HepG2 (cell line): ENCODE measurements at regions not wholly inside any gene's neighbourhood (a gene's known extent, or its start where the extent isn't known, plus 50 kb on each side); places are given as distances from the start of the nearest gene placed in this dataset.

Experiments used
- ATAC-seq: fragments of 200-7000 bp; cut with Tn5 transposase; 3 replicates; pipeline ENCODE4 v1.9.1; 2020; ENCODE audit warnings: mild to moderate bottlenecking, moderate library complexity
- BruUV-seq: library from RNA; stranded (reverse); fragments of 400-500 nt; replicated peaks from 2 replicates; lab custom pipeline; 2021; lab: Mats Ljungman, UMichigan
- CTCF ChIA-PET: fragments of 300-600 bp; formaldehyde crosslinking; extraction: SDS; loops from one replicate; lab custom pipeline; 2021; ENCODE audit warnings: low total read pairs, inconsistent platforms, low intra/inter-chr PET ratio; lab: Yijun Ruan, JAX
- POLR2A ChIA-PET: fragments of 350-600 bp; sonication (Branson Sonifier 250); formaldehyde crosslinking; loops from one replicate; lab custom pipeline; 2020; ENCODE audit warnings: antibody characterized with exemption, inconsistent platforms; lab: Yijun Ruan, JAX
- DNase-seq: peaks from one replicate; pipeline ENCODE4 v3.0.0-alpha.2; 2015; ENCODE audit warnings: low spot score
- FAIRE-seq: peaks from 3 replicates; lab custom pipeline; 2011; peaks lifted over from hg19 to GRCh38; lab: Jason Lieb, UNC
- H2AFZ ChIP-seq: one replicate; pipeline ENCODE4 v1.6.1; 2011; ENCODE audit warnings: low read length, inconsistent platforms
- H3K27ac ChIP-seq: fragments of 300-600 bp; 3 replicates; pipeline ENCODE4 v1.8.0; 2011; ENCODE audit warnings: mixed run types, mild to moderate bottlenecking, mixed read lengths, low read length, inconsistent platforms; ENCODE audit not compliant: insufficient read depth; ENCODE audit errors: extremely low read length
- H3K27me3 ChIP-seq, 2 experiments: fragments of 200-600 bp in 1 of 2; 2 replicates in 1 of 2; 3 replicates in 1 of 2; pipeline versions ENCODE4 v1.6.0 to v1.8.0; 2011; ENCODE audit warnings: low read length in 2 of 2, mild to moderate bottlenecking in 2 of 2, moderate library complexity in 2 of 2, inconsistent platforms in 1 of 2; ENCODE audit not compliant: insufficient read depth in 2 of 2, control insufficient read depth in 1 of 2
- H3K36me3 ChIP-seq, 2 experiments: fragments of 200-600 bp in 1 of 2; replicated peaks in 1 of 2; 2 replicates in 1 of 2; 3 replicates in 1 of 2; pipeline versions ENCODE4 v1.5.1 to v1.8.0; 2011; ENCODE audit warnings: low read length in 2 of 2, inconsistent platforms in 1 of 2; ENCODE audit not compliant: insufficient read depth in 2 of 2, control insufficient read depth in 1 of 2
- H3K4me1 ChIP-seq: 2 replicates; pipeline ENCODE4 v1.5.1; 2012; ENCODE audit warnings: low read length, inconsistent platforms; ENCODE audit not compliant: insufficient read depth
- H3K4me2 ChIP-seq: 2 replicates; pipeline ENCODE4 v1.6.0; 2011; ENCODE audit warnings: low read depth, low read length, inconsistent platforms
- H3K4me3 ChIP-seq, 3 experiments: fragments of 200-600 bp in 1 of 3; sonication (generic), shearing (Covaris generic) in 1 of 3; replicated peaks in 1 of 3; 2 replicates each; pipeline ENCODE4 v1.5.1; 2011 to 2016; ENCODE audit warnings: low read length in 3 of 3, inconsistent platforms in 2 of 3, low read depth in 2 of 3, mild to moderate bottlenecking in 2 of 3, control low read depth in 1 of 3, mixed read lengths in 1 of 3; ENCODE audit not compliant: insufficient read depth in 1 of 3
- H3K79me2 ChIP-seq: one replicate; pipeline ENCODE4 v1.6.1; 2011; ENCODE audit warnings: low read length, inconsistent platforms; ENCODE audit not compliant: insufficient read depth
- H3K9ac ChIP-seq: 2 replicates; pipeline ENCODE4 v1.6.0; 2011; ENCODE audit warnings: mild to moderate bottlenecking, low read depth, low read length, inconsistent platforms; ENCODE audit not compliant: insufficient read depth
- H3K9me3 ChIP-seq: 2 replicates; pipeline ENCODE4 v1.5.1; 2012; ENCODE audit warnings: mild to moderate bottlenecking, low read length
- H4K20me1 ChIP-seq: 2 replicates; pipeline ENCODE4 v1.6.0; 2011; ENCODE audit warnings: inconsistent platforms, mild to moderate bottlenecking, low read length, moderate library complexity; ENCODE audit not compliant: insufficient read depth
- ELF1 ChIP-seq: sonication (generic); formaldehyde crosslinking; IDR thresholded peaks from 2 replicates; pipeline ENCODE4 v1.4.0; 2020; ENCODE audit warnings: missing genetic modification reagents
- HOMEZ ChIP-seq: IDR thresholded peaks from 2 replicates; pipeline ENCODE4 v1.6.1; 2016; ENCODE audit warnings: low read depth
- NR1H2 ChIP-seq: sonication (generic); formaldehyde crosslinking; IDR thresholded peaks from 2 replicates; pipeline ENCODE4 v1.8.1; 2022; ENCODE audit warnings: low read depth, missing genetic modification reagents, borderline replicate concordance
- RORA ChIP-seq: sonication (generic); formaldehyde crosslinking; IDR thresholded peaks from 2 replicates; pipeline ENCODE4 v1.5.0; 2020; ENCODE audit warnings: mild to moderate bottlenecking, missing genetic modification reagents, moderate library complexity
- TCF7 ChIP-seq: sonication (generic); IDR thresholded peaks from 2 replicates; pipeline ENCODE4 v1.6.1; 2016; ENCODE audit warnings: antibody characterized with exemption, low read depth
- THAP7 ChIP-seq: sonication (generic); formaldehyde crosslinking; IDR thresholded peaks from 2 replicates; pipeline ENCODE4 v1.8.1; 2023; ENCODE audit warnings: mild to moderate bottlenecking, missing genetic modification reagents
- THYN1 ChIP-seq: sonication (generic); formaldehyde crosslinking; IDR thresholded peaks from 2 replicates; pipeline ENCODE4 v1.8.1; 2023; ENCODE audit warnings: low read depth, mild to moderate bottlenecking, moderate library complexity, missing genetic modification reagents, borderline replicate concordance
- ZFP82 ChIP-seq: sonication (generic); formaldehyde crosslinking; IDR thresholded peaks from 2 replicates; pipeline ENCODE4 v1.5.1; 2020; ENCODE audit warnings: mild to moderate bottlenecking, missing genetic modification reagents, borderline replicate concordance
- ZNF234 ChIP-seq: sonication (generic); formaldehyde crosslinking; conservative IDR thresholded peaks from 2 replicates; pipeline ENCODE4 v1.5.1; 2020; ENCODE audit warnings: mild to moderate bottlenecking, missing genetic modification reagents
- ZNF616 ChIP-seq: sonication (generic); formaldehyde crosslinking; IDR thresholded peaks from 2 replicates; pipeline ENCODE4 v1.5.0; 2020; ENCODE audit warnings: low read depth, mild to moderate bottlenecking, missing genetic modification reagents
- ZNF781 ChIP-seq: sonication (generic); formaldehyde crosslinking; IDR thresholded peaks from 2 replicates; pipeline ENCODE4 v1.5.1; 2020; ENCODE audit warnings: borderline replicate concordance, mild to moderate bottlenecking, missing genetic modification reagents; ENCODE audit errors: not compliant biosample characterization
- ZNF790 ChIP-seq: sonication (generic); formaldehyde crosslinking; IDR thresholded peaks from 2 replicates; pipeline ENCODE4 v1.8.0; 2022; ENCODE audit warnings: missing genetic modification reagents, mild to moderate bottlenecking, borderline replicate concordance
- ZNF800 ChIP-seq: sonication (generic); formaldehyde crosslinking; IDR thresholded peaks from 2 replicates; pipeline ENCODE4 v1.4.0; 2020; ENCODE audit warnings: missing genetic modification reagents
- WGBS: methylation state at CpG from one replicate; pipeline ENCODE4 v1.1.6; 2017; ENCODE audit warnings: low lambda C conversion rate; 5-methylcytosine and 5-hydroxymethylcytosine counted together
- in situ Hi-C: cut with HindIII; loops from 2 replicates; pipeline ENCODE4 v1.10.0; 2017; ENCODE audit warnings: low pct_unique_long_range_greater_than_20kb; ENCODE audit not compliant: extremely low pct_ligation_motif_present
- intact Hi-C: fragments of 100-400 bp; cut with micrococcal nuclease; formaldehyde crosslinking; loops from one replicate; pipeline ENCODE4 v1.10.0; 2022; ENCODE audit not compliant: unreplicated experiment
- TF ChIP-seq, protein P1 (sequence below): sonication (generic); formaldehyde crosslinking; IDR thresholded peaks from 2 replicates; pipeline ENCODE4 v1.5.0; 2020; ENCODE audit warnings: missing genetic modification reagents, mild to moderate bottlenecking, borderline replicate concordance
- TF ChIP-seq, protein P2 (sequence below): sonication (generic); formaldehyde crosslinking; IDR thresholded peaks from 2 replicates; pipeline ENCODE4 v1.8.1; 2022; ENCODE audit warnings: mild to moderate bottlenecking, missing genetic modification reagents
- TF ChIP-seq, protein P3 (sequence below): sonication (generic); formaldehyde crosslinking; IDR thresholded peaks from 2 replicates; pipeline ENCODE4 v1.4.0; 2020; ENCODE audit warnings: missing genetic modification reagents, mild to moderate bottlenecking, borderline replicate concordance

GRCh38 chr2:167732326-167732725, 515.1 kb downstream of the STK39 start (continued):
- TF ChIP-seq NR1H2 (CRISPR knock-in tag) = no peak
- TF ChIP-seq ZFP82 (CRISPR knock-in tag) = no peak
- TF ChIP-seq ZNF616 (CRISPR knock-in tag) = no peak
- no peak for TF ChIP-seq ZNF800

- Histone ChIP-seq H3K4me3 (no peak overlapping the region), H3K4me2 (no peak overlapping the region), H2AFZ (no peak overlapping the region), H4K20me1 (no peaks in the 10 kb centered on the region), H3K79me2 (no peaks in the 10 kb centered on the region), H3K27ac (no peak overlapping the region), H3K36me3 (no peaks in the 10 kb centered on the region), H3K9ac (no peak overlapping the region), H3K9me3 (no peaks in the 10 kb centered on the region), H3K27me3 (no peaks in the 10 kb centered on the region), H3K4me1 (peaks cover 11% of the 10 kb centered on the region)
- no TSS peak for BruUV-seq
- 96% methylated on average over 3 of the region's 3 CpGs for WGBS
- in situ Hi-C loops (no loop called here), intact Hi-C loops (no loop called here)
- POLR2A ChIA-PET = no interaction called here
- FAIRE-seq (no peak), DNase-seq (no peak), ATAC-seq (no peak)
- TF ChIP-seq THYN1 (CRISPR knock-in tag) (no peak), ZNF234 (CRISPR knock-in tag) (no peak), THAP7 (CRISPR knock-in tag) (no peak), RORA (CRISPR knock-in tag) (no peak), ELF1 (no peak), HOMEZ (CRISPR knock-in tag) (no peak), TCF7 (no peak), ZNF790 (CRISPR knock-in tag) (no peak), ZNF781 (no peak)
- TF ChIP-seq, protein P1, sequence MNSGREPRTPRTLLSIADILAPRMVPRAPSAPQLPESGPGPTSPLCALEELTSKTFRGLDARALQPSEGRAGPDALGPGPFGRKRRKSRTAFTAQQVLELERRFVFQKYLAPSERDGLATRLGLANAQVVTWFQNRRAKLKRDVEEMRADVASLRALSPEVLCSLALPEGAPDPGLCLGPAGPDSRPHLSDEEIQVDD (CRISPR knock-in tag) = no peak
- TF ChIP-seq, protein P2, sequence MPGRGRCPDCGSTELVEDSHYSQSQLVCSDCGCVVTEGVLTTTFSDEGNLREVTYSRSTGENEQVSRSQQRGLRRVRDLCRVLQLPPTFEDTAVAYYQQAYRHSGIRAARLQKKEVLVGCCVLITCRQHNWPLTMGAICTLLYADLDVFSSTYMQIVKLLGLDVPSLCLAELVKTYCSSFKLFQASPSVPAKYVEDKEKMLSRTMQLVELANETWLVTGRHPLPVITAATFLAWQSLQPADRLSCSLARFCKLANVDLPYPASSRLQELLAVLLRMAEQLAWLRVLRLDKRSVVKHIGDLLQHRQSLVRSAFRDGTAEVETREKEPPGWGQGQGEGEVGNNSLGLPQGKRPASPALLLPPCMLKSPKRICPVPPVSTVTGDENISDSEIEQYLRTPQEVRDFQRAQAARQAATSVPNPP = no peak
- TF ChIP-seq, protein P3, sequence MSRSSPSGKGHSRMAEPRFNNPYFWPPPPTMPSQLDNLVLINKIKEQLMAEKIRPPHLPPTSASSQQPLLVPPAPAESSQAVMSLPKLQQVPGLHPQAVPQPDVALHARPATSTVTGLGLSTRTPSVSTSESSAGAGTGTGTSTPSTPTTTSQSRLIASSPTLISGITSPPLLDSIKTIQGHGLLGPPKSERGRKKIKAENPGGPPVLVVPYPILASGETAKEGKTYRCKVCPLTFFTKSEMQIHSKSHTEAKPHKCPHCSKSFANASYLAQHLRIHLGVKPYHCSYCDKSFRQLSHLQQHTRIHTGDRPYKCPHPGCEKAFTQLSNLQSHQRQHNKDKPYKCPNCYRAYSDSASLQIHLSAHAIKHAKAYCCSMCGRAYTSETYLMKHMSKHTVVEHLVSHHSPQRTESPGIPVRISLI (CRISPR knock-in tag) = no peak
- CTCF ChIA-PET = no interaction called here
Observed at GRCh38 chr2:167729911-167730310, 517.5 kb downstream of the STK39 start.
